Hepatocyte (in vitro differentiated cells): ENCODE measurements at regions not wholly inside any gene's neighbourhood (a gene's known extent, or its start where the extent isn't known, plus 50 kb on each side); places are given as distances from the start of the nearest gene placed in this dataset.
"Not testable (repeated sequence)": the region's sequence is repeated elsewhere in the genome, so short reads cannot be mapped to it uniquely, and the experiment has no call there.

Experiments
- DNase-seq: peaks from one replicate; pipeline ENCODE4 v3.0.0-alpha.2; 2016; ENCODE audit warnings: low spot score
- H2AFZ ChIP-seq: fragments of 200-600 bp; sonication (generic); 2 replicates; pipeline ENCODE4 v1.6.0; 2016; ENCODE audit warnings: antibody characterized with exemption, mild to moderate bottlenecking
- H3K27ac ChIP-seq: fragments of 200-600 bp; sonication (generic); 2 replicates; pipeline ENCODE4 v1.5.1; 2016; ENCODE audit warnings: mild to moderate bottlenecking
- H3K27me3 ChIP-seq: fragments of 200-600 bp; sonication (generic); 2 replicates; pipeline ENCODE4 v1.6.1; 2016
- H3K36me3 ChIP-seq: fragments of 200-600 bp; sonication (generic); replicated peaks from 2 replicates; pipeline ENCODE4 v1.5.1; 2016; ENCODE audit warnings: low read depth; ENCODE audit not compliant: insufficient read depth
- H3K4me1 ChIP-seq: fragments of 200-600 bp; sonication (generic); 2 replicates; pipeline ENCODE4 v1.5.1; 2016; ENCODE audit warnings: mild to moderate bottlenecking, moderate library complexity; ENCODE audit not compliant: insufficient read depth
- H3K4me2 ChIP-seq: fragments of 200-600 bp; sonication (generic); 2 replicates; pipeline ENCODE4 v1.6.0; 2016
- H3K4me3 ChIP-seq: fragments of 200-600 bp; sonication (generic); 2 replicates; pipeline ENCODE4 v1.5.1; 2016; ENCODE audit warnings: mild to moderate bottlenecking
- H3K79me2 ChIP-seq: fragments of 200-600 bp; sonication (generic); 2 replicates; pipeline ENCODE4 v1.6.0; 2017; ENCODE audit warnings: mild to moderate bottlenecking
- H3K9me2 ChIP-seq: fragments of 200-600 bp; sonication (generic); replicated peaks from 2 replicates; pipeline ENCODE4 v1.6.0; 2017; ENCODE audit warnings: mild to moderate bottlenecking; ENCODE audit not compliant: insufficient read depth
- H3K9me3 ChIP-seq: fragments of 200-600 bp; sonication (generic); 2 replicates; pipeline ENCODE4 v1.5.1; 2016; ENCODE audit warnings: low read depth, mild to moderate bottlenecking
- H4K20me1 ChIP-seq: fragments of 200-600 bp; sonication (generic); 2 replicates; pipeline ENCODE4 v1.6.0; 2016; ENCODE audit warnings: mild to moderate bottlenecking; ENCODE audit not compliant: insufficient read depth, poor library complexity, severe bottlenecking
- EZH2 ChIP-seq: fragments of 200-600 bp; sonication (generic); IDR thresholded peaks from 2 replicates; pipeline ENCODE4 v1.6.1; 2016; ENCODE audit warnings: antibody characterized with exemption, mild to moderate bottlenecking, borderline replicate concordance
- EZH2phosphoT487 ChIP-seq: fragments of 200-600 bp; sonication (generic); IDR thresholded peaks from one replicate; pipeline ENCODE4 v1.6.1; 2018; ENCODE audit warnings: antibody characterized with exemption, mild to moderate bottlenecking, low read depth, moderate library complexity; ENCODE audit not compliant: unreplicated experiment, severe bottlenecking
- WGBS: methylation state at CpG from one replicate; pipeline ENCODE4 v1.1.6; 2016; ENCODE audit warnings: low lambda C conversion rate; ENCODE audit errors: missing lambda C conversion rate; 5-methylcytosine and 5-hydroxymethylcytosine counted together
- TF ChIP-seq, protein P1 (sequence below): fragments of 200-600 bp; sonication (generic); IDR thresholded peaks from 2 replicates; pipeline ENCODE4 v1.5.1; 2016; ENCODE audit warnings: antibody characterized with exemption, mild to moderate bottlenecking; ENCODE audit not compliant: poor library complexity

DNA sequence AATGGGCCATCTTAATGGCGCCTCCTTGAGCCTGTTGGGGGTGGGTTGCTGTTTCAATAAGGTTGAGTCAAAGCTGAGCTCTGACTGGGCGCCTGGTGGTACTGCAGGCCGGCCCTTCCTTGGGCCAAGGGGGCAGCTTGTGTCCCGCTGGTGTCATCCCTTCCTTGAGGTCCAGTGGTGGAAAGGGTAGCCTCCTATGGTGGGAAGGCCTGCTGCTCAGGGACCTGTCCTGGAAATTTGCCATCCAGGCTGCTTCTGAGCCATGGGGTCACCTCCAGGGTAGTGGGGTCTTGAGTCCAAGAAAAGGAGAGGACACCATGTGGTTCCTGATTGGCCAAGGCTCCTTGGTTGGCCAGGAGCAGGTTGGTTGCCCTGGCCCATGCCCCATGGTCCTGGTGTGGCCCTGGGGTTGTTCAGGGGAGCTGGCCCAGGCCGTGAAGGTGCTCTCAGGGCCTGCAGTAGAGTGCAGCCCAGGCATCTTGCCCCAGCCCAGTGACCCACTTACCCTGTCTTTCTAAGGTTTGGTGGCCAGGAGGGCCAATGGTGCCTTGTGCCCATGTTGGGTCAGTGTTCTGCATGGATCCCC is 188.7 kb downstream of the UBE3A start:
- H3K4me2 ChIP-seq = no peak overlapping the region
- H3K9me2 ChIP-seq = no peaks in the 10 kb centered on the region
- WGBS = 70% methylated on average over 5 of the region's 5 CpGs
- no peaks in the 10 kb centered on the region for H3K36me3 ChIP-seq
- H3K27ac ChIP-seq = no peak overlapping the region
- TF ChIP-seq, protein P1, sequence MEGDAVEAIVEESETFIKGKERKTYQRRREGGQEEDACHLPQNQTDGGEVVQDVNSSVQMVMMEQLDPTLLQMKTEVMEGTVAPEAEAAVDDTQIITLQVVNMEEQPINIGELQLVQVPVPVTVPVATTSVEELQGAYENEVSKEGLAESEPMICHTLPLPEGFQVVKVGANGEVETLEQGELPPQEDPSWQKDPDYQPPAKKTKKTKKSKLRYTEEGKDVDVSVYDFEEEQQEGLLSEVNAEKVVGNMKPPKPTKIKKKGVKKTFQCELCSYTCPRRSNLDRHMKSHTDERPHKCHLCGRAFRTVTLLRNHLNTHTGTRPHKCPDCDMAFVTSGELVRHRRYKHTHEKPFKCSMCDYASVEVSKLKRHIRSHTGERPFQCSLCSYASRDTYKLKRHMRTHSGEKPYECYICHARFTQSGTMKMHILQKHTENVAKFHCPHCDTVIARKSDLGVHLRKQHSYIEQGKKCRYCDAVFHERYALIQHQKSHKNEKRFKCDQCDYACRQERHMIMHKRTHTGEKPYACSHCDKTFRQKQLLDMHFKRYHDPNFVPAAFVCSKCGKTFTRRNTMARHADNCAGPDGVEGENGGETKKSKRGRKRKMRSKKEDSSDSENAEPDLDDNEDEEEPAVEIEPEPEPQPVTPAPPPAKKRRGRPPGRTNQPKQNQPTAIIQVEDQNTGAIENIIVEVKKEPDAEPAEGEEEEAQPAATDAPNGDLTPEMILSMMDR = no peak
- TF ChIP-seq EZH2phosphoT487 (no peak), EZH2 (no peak)
- no peaks in the 10 kb centered on the region for H3K27me3 ChIP-seq
- H2AFZ ChIP-seq = no peak overlapping the region
- H3K4me1 ChIP-seq = no peaks in the 10 kb centered on the region
- peak; percentile 1 for DNase-seq
- no peak overlapping the region for H3K4me3 ChIP-seq
- no peaks in the 10 kb centered on the region for H3K9me3 ChIP-seq
- H3K79me2 ChIP-seq = no peaks in the 10 kb centered on the region
- no peaks in the 10 kb centered on the region for H4K20me1 ChIP-seq

DNA sequence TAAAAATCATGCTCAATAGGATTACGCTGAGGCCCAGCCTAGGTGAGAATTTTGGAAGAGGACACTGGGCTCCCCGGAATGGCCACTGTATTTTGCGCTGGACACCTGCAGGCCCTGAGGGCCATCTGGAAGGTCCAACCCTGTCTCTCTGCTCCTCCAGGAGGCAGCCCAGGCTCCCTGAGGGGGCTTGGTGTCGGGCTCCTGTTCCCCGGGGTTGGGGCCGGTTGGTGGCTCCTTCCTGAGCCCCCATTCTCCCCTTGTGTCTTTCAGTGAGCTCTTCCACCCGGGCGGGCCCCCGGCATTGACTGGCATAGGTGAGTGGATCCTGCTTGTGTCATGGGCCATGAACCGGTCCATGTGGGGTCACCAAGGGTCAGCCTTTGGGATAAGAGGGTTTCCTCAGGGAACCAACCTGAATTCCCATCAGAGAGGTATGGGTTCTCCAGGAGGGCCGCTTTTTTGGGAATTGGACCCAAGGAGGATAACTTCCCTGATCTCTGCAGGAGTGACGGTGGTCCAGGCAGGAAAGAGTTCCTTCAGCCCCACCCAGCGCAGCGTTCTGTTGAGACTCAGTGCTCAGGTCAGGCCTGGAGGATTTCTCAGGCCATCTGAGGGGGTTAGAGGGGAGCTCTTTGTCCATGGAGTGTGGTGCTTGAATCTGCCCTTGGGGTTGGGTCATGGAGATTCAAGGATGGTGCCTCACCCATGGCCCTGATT is 187.8 kb downstream of the UBE3A start:
- 85% methylated on average over 14 of the region's 14 CpGs for WGBS
- H3K9me3 ChIP-seq = no peaks in the 10 kb centered on the region

DNA sequence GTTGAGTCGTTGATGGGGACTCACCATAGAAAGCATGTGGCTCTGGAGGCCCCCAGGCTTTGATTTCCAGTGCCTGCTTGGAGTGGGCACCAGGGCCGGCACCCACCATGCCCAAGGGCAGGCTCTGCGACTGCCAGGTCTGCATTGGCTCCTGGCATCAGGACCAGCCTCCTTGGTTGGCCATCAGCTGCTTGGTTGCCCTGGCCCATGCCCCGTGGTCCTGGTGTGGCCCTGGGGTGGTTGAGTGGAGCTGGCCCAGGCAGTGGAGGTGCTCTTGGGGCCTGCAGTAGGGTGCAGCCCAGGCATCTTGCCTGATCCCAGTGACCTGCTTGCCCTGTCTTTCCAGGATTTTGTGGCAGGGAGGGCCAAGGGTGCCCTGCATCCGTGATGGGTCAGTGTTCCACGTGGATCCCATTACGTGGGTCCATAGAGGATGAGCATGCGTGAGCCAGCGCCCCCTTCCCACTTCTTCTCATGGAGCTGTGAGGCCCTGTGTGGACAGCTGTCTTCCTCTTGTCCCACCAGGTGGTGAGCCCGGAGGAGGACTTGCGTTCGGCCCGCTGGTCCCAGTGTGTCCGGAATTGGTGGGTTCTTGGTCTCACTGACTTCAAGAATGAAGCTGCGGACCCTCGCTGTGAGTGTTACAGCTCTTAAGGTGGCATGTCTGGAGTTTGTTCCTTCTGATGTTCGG is 187.0 kb downstream of the UBE3A start:
- TF ChIP-seq EZH2 = no peak
- TF ChIP-seq, protein P1 = no peak
- TF ChIP-seq EZH2phosphoT487 = no peak
- H4K20me1 ChIP-seq = no peaks in the 10 kb centered on the region
- no peak overlapping the region for H3K4me2 ChIP-seq
- no peaks in the 10 kb centered on the region for H3K4me1 ChIP-seq
- no peaks in the 10 kb centered on the region for H3K9me3 ChIP-seq
- 80% methylated on average over 17 of the region's 17 CpGs for WGBS
- no peaks in the 10 kb centered on the region for H3K79me2 ChIP-seq
- no peaks in the 10 kb centered on the region for H3K9me2 ChIP-seq
- H3K27ac ChIP-seq = no peak overlapping the region
- peak; percentile 3 for DNase-seq
- H3K36me3 ChIP-seq = no peaks in the 10 kb centered on the region
- no peaks in the 10 kb centered on the region for H3K27me3 ChIP-seq
- no peak overlapping the region for H3K4me3 ChIP-seq
- no peak overlapping the region for H2AFZ ChIP-seq

More for the DNA sequence above, 187.8 kb downstream of the UBE3A start:
- DNase-seq = peak; percentile 1
- Histone ChIP-seq H3K27ac (no peak overlapping the region), H3K36me3 (no peaks in the 10 kb centered on the region), H4K20me1 (no peaks in the 10 kb centered on the region), H3K79me2 (no peaks in the 10 kb centered on the region), H3K4me1 (no peaks in the 10 kb centered on the region), H3K4me2 (no peak overlapping the region), H3K9me2 (no peaks in the 10 kb centered on the region), H3K4me3 (no peak overlapping the region), H2AFZ (no peak overlapping the region), H3K27me3 (no peaks in the 10 kb centered on the region)
- TF ChIP-seq, protein P1 = no peak
- TF ChIP-seq EZH2phosphoT487 = no peak
- TF ChIP-seq EZH2 = no peak

DNA sequence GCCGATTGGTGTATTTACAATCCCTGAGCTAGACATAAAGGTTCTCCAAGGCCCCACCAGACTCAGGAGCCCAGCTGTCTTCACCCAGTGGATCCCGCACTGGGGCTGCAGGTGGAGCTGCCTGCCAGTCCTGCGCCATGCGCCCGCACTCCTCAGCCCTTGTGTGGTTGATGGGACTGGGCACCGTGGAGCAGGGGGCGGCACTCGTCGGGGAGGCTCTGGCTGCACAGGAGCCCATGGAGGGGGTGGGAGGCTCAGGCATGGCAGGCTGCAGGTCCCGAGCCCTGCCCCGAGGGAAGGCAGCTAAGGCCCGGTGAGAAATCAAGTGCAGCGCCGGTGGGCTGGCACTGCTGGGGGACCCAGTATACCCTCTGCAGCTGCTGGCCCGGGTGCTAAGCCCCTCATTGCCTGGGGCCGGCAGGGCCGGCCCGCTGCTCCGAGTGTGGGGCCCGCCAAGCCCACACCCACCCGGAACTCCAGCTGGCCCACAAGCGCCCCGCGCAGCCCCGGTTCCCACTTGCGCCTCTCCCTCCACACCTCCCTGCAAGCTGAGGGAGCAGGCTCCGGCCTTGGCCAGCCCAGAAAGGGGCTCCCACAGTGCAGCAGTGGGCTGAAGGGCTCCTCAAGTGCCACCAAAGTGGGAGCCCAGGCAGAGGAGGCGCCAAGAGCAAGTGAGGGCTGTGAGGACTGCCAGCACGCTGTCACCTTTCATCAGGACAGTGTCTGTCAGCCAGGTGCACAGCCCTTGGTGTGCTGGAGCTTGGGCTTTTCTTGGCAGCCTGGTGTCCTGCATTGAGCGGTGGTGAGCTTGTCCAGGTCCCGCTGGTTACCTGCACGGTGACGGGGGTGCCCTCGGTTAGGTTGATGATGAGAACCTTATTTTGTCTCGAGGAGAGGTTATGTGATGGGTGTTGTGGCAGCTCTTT is 185.5 kb downstream of the UBE3A start:
- not testable (repeated sequence) for DNase-seq, H3K9me2 ChIP-seq, H3K27me3 ChIP-seq, H3K4me2 ChIP-seq, H3K79me2 ChIP-seq, H3K4me1 ChIP-seq, H3K4me3 ChIP-seq, H3K27ac ChIP-seq, H2AFZ ChIP-seq, H3K36me3 ChIP-seq, H3K9me3 ChIP-seq, H4K20me1 ChIP-seq
- 94% methylated on average over 35 of the region's 35 CpGs for WGBS
